ENCODE measurements at regions not wholly inside any gene's neighbourhood (a gene's known extent, or its start where the extent isn't known, plus 50 kb on each side); places are given as distances from the start of the nearest gene placed in this dataset.

DNA sequence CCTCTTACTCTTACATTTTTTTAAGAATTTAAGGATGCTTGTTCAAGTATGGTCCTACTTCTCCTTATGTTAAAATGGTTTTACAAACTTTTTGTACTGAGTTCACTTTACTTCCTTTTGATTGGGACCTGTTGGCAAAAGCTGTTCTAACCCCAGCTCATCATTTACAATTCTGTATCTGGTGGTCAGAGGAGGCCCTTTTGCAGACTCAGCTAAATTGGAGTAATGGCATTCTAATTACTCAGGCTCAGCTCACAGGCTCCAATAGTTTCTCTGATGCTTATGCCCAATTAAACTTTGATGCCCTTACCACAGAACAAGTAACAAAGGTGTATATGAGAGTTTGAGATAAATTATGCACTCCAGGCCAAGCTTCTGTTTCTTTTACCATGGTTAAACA lies 1632.0 kb downstream of the UQCRFS1 start:
- no peak for DNase-seq
